ENCODE measurements at regions not wholly inside any gene's neighbourhood (a gene's known extent, or its start where the extent isn't known, plus 50 kb on each side); places are given as distances from the start of the nearest gene placed in this dataset.

DNA sequence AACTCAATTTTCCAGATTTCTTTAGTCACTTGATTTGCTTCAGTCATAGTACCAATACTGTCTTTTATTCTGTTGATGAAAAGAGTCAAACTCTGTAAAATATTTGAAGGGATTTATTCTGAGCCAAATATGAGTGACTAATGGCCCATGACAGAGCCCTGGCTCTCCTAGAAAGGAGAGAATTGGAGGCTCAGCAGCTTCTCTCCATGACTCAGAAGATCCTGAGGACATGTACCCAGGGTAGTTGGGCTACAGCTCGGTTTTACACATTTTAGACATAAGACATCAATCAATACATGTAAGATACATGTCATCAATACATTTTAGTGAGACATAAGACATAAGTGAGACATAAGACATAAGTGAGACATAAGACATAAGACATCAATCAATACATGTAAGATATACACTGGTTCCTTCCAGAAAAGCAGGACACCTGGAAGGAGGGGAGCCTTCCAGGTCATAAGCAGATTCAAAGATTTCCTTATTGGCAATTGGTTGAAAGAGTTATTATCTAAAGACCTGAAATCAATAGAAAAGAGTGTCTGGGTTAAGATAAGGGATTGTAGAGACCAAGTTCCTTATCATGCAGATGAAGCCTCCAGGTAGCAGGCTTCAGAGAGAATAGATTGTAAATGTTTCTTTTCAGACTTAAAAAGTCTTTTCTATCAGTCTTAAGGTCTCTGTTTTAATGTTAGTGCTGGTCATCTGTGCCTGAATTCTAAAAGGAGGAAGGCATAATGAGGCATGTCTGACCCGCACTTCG is 179.8 kb upstream of the RFC3 start:
- H3K27me3 Mint-ChIP-seq, result peaks cover 6% of the 10 kb centered on the region
- Histone ChIP-seq H3K4me3 (ENCODE audit: control extremely low read depth in 1 of 5, extremely low read depth in 1 of 5, insufficient read depth in 1 of 5, low read depth in 2 of 5, low read length in 4 of 5) (no peak overlapping the region), H3K9ac (ENCODE audit: low read length) (no peak overlapping the region), H3K36me3 (replicated peaks in 1 of 2; ENCODE audit: control extremely low read depth in 1 of 2, control insufficient read depth in 1 of 2, extremely low read depth in 1 of 2, insufficient read depth in 2 of 2, low read length in 1 of 2) (no peaks in the 10 kb centered on the region), H3K4me1 (ENCODE audit: control insufficient read depth in 2 of 2, insufficient read depth in 2 of 2, low read length in 2 of 2) (peaks cover 0 to 3% of the 10 kb centered on the region in 2 donors), H4K20me1 (ENCODE audit: control insufficient read depth, insufficient read depth, low read length, poor library complexity, severe bottlenecking) (no peaks in the 10 kb centered on the region), H3K9me3 (ENCODE audit: control extremely low read depth in 1 of 3, control insufficient read depth in 2 of 3, insufficient read depth in 1 of 3, low read length in 2 of 3) (no peaks in the 10 kb centered on the region), H3K27ac (ENCODE audit: low read length in 2 of 2) (no peak overlapping the region), H3K79me2 (ENCODE audit: control insufficient read depth, insufficient read depth, low read length) (no peaks in the 10 kb centered on the region), H3K4me2 (replicated peaks; ENCODE audit: low read depth, low read length, poor library complexity, severe bottlenecking) (no peak overlapping the region), H2AFZ (ENCODE audit: insufficient read depth, low read depth, low read length, poor library complexity, severe bottlenecking) (no peak overlapping the region), H3K27me3 (replicated peaks in 1 of 4; ENCODE audit: control extremely low read depth in 1 of 4, control insufficient read depth in 3 of 4, insufficient read depth in 4 of 4, low read length in 3 of 4) (no peaks in the 10 kb centered on the region)
- H3K4me1 Mint-ChIP-seq, result no peaks in the 10 kb centered on the region
- DNase-seq, result no peak
- ChIA-PET CTCF (no interaction called here), POLR2A (no interaction called here)
- no peaks in the 10 kb centered on the region for H3K9me3 Mint-ChIP-seq (ENCODE audit: insufficient read depth)
- H3K4me3 Mint-ChIP-seq, result no peak overlapping the region
- WGBS (ENCODE audit: insufficient coverage), result 100% methylated on average over 2 of the region's 3 CpGs
- intact Hi-C loops (cut with micrococcal nuclease), result no loop called here
- TF ChIP-seq, protein P1, sequence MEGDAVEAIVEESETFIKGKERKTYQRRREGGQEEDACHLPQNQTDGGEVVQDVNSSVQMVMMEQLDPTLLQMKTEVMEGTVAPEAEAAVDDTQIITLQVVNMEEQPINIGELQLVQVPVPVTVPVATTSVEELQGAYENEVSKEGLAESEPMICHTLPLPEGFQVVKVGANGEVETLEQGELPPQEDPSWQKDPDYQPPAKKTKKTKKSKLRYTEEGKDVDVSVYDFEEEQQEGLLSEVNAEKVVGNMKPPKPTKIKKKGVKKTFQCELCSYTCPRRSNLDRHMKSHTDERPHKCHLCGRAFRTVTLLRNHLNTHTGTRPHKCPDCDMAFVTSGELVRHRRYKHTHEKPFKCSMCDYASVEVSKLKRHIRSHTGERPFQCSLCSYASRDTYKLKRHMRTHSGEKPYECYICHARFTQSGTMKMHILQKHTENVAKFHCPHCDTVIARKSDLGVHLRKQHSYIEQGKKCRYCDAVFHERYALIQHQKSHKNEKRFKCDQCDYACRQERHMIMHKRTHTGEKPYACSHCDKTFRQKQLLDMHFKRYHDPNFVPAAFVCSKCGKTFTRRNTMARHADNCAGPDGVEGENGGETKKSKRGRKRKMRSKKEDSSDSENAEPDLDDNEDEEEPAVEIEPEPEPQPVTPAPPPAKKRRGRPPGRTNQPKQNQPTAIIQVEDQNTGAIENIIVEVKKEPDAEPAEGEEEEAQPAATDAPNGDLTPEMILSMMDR (IDR thresholded peaks at IDR 0.05), result no peak
- no peak for TF ChIP-seq EZH2 (IDR thresholded peaks at IDR 0.05; ENCODE audit: borderline replicate concordance, insufficient read depth, low read depth, low read length, poor library complexity, severe bottlenecking)
- no peak overlapping the region for H3K27ac Mint-ChIP-seq
- ATAC-seq (ENCODE audit: low read depth), result no peak

DNA sequence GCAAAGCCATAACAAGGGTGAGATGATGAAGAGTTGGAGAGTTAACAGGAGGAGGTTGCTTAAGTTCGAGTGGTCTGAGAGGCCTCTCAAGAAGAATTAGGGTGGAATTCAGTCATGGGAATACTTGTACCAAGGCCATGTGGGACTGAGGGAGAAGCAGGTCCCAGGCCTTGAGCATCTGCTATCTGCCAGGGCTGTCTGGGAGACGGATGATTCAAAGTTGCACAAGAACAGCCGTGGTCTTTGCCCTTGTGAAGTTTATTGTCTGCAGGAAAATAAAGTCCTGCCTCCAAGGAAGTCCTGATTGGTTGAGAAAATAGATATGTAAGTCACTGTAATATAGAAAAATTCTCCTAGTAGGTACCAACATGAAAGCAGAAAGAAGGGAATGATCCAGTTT is 178.8 kb upstream of the RFC3 start:
- no peak overlapping the region for H3K4me3 Mint-ChIP-seq
- intact Hi-C loops (cut with micrococcal nuclease), result no loop called here
- no peaks in the 10 kb centered on the region for H3K9me3 ChIP-seq (ENCODE audit: control extremely low read depth in 1 of 3, control insufficient read depth in 2 of 3, insufficient read depth in 1 of 3, low read length in 2 of 3)
- H3K4me3 ChIP-seq (ENCODE audit: control extremely low read depth in 1 of 5, extremely low read depth in 1 of 5, insufficient read depth in 1 of 5, low read depth in 2 of 5, low read length in 4 of 5), result no peak overlapping the region
- H3K79me2 ChIP-seq (ENCODE audit: control insufficient read depth, insufficient read depth, low read length), result no peaks in the 10 kb centered on the region
- H3K27me3 Mint-ChIP-seq, result peaks cover 6% of the 10 kb centered on the region
- H3K27ac ChIP-seq (ENCODE audit: low read length in 2 of 2), result no peak overlapping the region
- no peak overlapping the region for H2AFZ ChIP-seq (ENCODE audit: insufficient read depth, low read depth, low read length, poor library complexity, severe bottlenecking)
- H4K20me1 ChIP-seq (ENCODE audit: control insufficient read depth, insufficient read depth, low read length, poor library complexity, severe bottlenecking), result no peaks in the 10 kb centered on the region
- ATAC-seq (ENCODE audit: low read depth), result no peak
- H3K9me3 Mint-ChIP-seq (ENCODE audit: insufficient read depth), result no peaks in the 10 kb centered on the region
- H3K36me3 ChIP-seq (replicated peaks in 1 of 2; ENCODE audit: control extremely low read depth in 1 of 2, control insufficient read depth in 1 of 2, extremely low read depth in 1 of 2, insufficient read depth in 2 of 2, low read length in 1 of 2), result no peaks in the 10 kb centered on the region
- 92% methylated on average over 3 of the region's 3 CpGs for WGBS (ENCODE audit: insufficient coverage)
- H3K4me2 ChIP-seq (replicated peaks; ENCODE audit: low read depth, low read length, poor library complexity, severe bottlenecking), result no peak overlapping the region
- no peak overlapping the region for H3K27ac Mint-ChIP-seq
- TF ChIP-seq EZH2 (IDR thresholded peaks at IDR 0.05; ENCODE audit: borderline replicate concordance, insufficient read depth, low read depth, low read length, poor library complexity, severe bottlenecking), result no peak
- TF ChIP-seq, protein P1 (IDR thresholded peaks at IDR 0.05), result no peak
- ChIA-PET POLR2A (no interaction called here), CTCF (no interaction called here)
- no peak overlapping the region for H3K9ac ChIP-seq (ENCODE audit: low read length)
- DNase-seq, result no peak
- peaks cover 0 to 3% of the 10 kb centered on the region in 2 donors for H3K4me1 ChIP-seq (ENCODE audit: control insufficient read depth in 2 of 2, insufficient read depth in 2 of 2, low read length in 2 of 2)
- no peaks in the 10 kb centered on the region for H3K4me1 Mint-ChIP-seq
- H3K27me3 ChIP-seq (replicated peaks in 1 of 4; ENCODE audit: control extremely low read depth in 1 of 4, control insufficient read depth in 3 of 4, insufficient read depth in 4 of 4, low read length in 3 of 4), result no peaks in the 10 kb centered on the region

Data from B cell (primary cell).